Right renal pelvis (tissue), 4 donors: ENCODE measurements at regions not wholly inside any gene's neighbourhood (a gene's known extent, or its start where the extent isn't known, plus 50 kb on each side); places are given as distances from the start of the nearest gene placed in this dataset.
"Not testable (repeated sequence)": the region's sequence is repeated elsewhere in the genome, so short reads cannot be mapped to it uniquely, and the experiment has no call there.

Experiments used
- DNase-seq, 4 donors: peaks; one replicate each; pipeline ENCODE4 v3.0.0-alpha.2; 2013; ENCODE audit warnings: low read depth in 4 of 4, low spot score in 3 of 4, missing footprints in 1 of 4

- no peak for DNase-seq
Measured at GRCh38 chr2:194735837-194736542, 921.0 kb upstream of the SLC39A10 start.

GRCh38 chr2:194730266-194730665 is 926.8 kb upstream of the SLC39A10 start:
- DNase-seq, result no peak

- no peak for DNase-seq
Measured at GRCh38 chr2:194725169-194725568, 931.9 kb upstream of the SLC39A10 start.

- DNase-seq, result no peak
Measured at GRCh38 chr2:194723446-194723845, 933.6 kb upstream of the SLC39A10 start.

GRCh38 chr2:194721227-194721626 is 935.8 kb upstream of the SLC39A10 start:
- no peak for DNase-seq

- no peak for DNase-seq
Measured at GRCh38 chr2:194720462-194720861, 936.6 kb upstream of the SLC39A10 start.

- DNase-seq, result no peak
Measured at GRCh38 chr2:194718881-194719280, 938.1 kb upstream of the SLC39A10 start.

- DNase-seq, result no peak
Measured at GRCh38 chr2:194714541-194714940, 942.5 kb upstream of the SLC39A10 start.

GRCh38 chr2:194709840-194710239 is 947.2 kb upstream of the SLC39A10 start:
- DNase-seq, result no peak

- no peak for DNase-seq
Measured at GRCh38 chr2:194706179-194706578, 950.8 kb upstream of the SLC39A10 start.

GRCh38 chr2:194705398-194705797 is 951.6 kb upstream of the SLC39A10 start:
- DNase-seq, result no peak

GRCh38 chr2:194700726-194701125 is 956.3 kb upstream of the SLC39A10 start:
- no peak for DNase-seq

GRCh38 chr2:194700116-194700515 is 956.9 kb upstream of the SLC39A10 start:
- no peak for DNase-seq

- DNase-seq, result no peak
Measured at GRCh38 chr2:194698012-194698411, 959.0 kb upstream of the SLC39A10 start.

- DNase-seq, result no peak
Measured at GRCh38 chr2:194697439-194697838, 959.6 kb upstream of the SLC39A10 start.

GRCh38 chr2:194696690-194697089 is 960.3 kb upstream of the SLC39A10 start:
- DNase-seq, result no peak

- no peak for DNase-seq
Measured at GRCh38 chr2:194686569-194686968, 970.5 kb upstream of the SLC39A10 start.

GRCh38 chr2:194674043-194674442 is 983.0 kb upstream of the SLC39A10 start:
- no peak for DNase-seq

GRCh38 chr2:194672994-194673393 is 984.0 kb upstream of the SLC39A10 start:
- no peak for DNase-seq

GRCh38 chr2:194661431-194661830 is 995.6 kb upstream of the SLC39A10 start:
- no peak for DNase-seq

- DNase-seq, result not testable (repeated sequence)
Measured at GRCh38 chr2:194639057-194639456, 1018.0 kb upstream of the SLC39A10 start.

- no peak for DNase-seq
Measured at GRCh38 chr2:194621945-194622344, 1035.1 kb upstream of the SLC39A10 start.

- no peak for DNase-seq
Measured at GRCh38 chr2:194619366-194619765, 1037.7 kb upstream of the SLC39A10 start.
